ENCODE measurements at regions not wholly inside any gene's neighbourhood (a gene's known extent, or its start where the extent isn't known, plus 50 kb on each side); places are given as distances from the start of the nearest gene placed in this dataset.
"Not testable (repeated sequence)": the region's sequence is repeated elsewhere in the genome, so short reads cannot be mapped to it uniquely, and the experiment has no call there.

GRCh38 chr14:106537597-106537996 lies 1011.2 kb downstream of the TMEM121 start:
- TF ChIP-seq POLR2AphosphoS5 (IDR thresholded peaks at IDR 0.05; ENCODE audit: low read depth); ZNF331 (CRISPR knock-in tag; IDR thresholded peaks at IDR 0.05; ENCODE audit: low read depth); ZNF462 (CRISPR knock-in tag; IDR thresholded peaks at IDR 0.05); CTCF (conservative IDR thresholded peaks at IDR 0.05; ENCODE audit: low read depth in 2 of 2); REST (IDR thresholded peaks at IDR 0.05; ENCODE audit: unreplicated experiment); EZH2phosphoT487 (IDR thresholded peaks at IDR 0.05; ENCODE audit: unreplicated experiment); EZH2 (IDR thresholded peaks at IDR 0.05; ENCODE audit: low read depth, unreplicated experiment); STAT1 (IDR thresholded peaks at IDR 0.05; ENCODE audit: unreplicated experiment); ETS1 (IDR thresholded peaks at IDR 0.05); JUNB (IDR thresholded peaks at IDR 0.05; ENCODE audit: unreplicated experiment); CREB1 (CRISPR knock-in tag; IDR thresholded peaks at IDR 0.05; ENCODE audit: low read depth); NANOG (IDR thresholded peaks at IDR 0.05; ENCODE audit: borderline replicate concordance): not testable (repeated sequence)
